Fibroblast of lung (primary cell): ENCODE measurements at regions not wholly inside any gene's neighbourhood (a gene's known extent, or its start where the extent isn't known, plus 50 kb on each side); places are given as distances from the start of the nearest gene placed in this dataset.

Experiments used
- EZH2 ChIP-seq: IDR thresholded peaks from 2 replicates; pipeline ENCODE4 v1.5.1; 2012; ENCODE audit warnings: low read length, control low read depth, mild to moderate bottlenecking; ENCODE audit errors: missing control alignments
- TF ChIP-seq, protein P1 (sequence below), 2 donors: IDR thresholded peaks in 1 of 2; conservative IDR thresholded peaks in 1 of 2; 1 replicate in 1 of 2; 2 replicates in 1 of 2; pipeline ENCODE4 v1.5.1; 2011 to 2012; ENCODE audit warnings: low read length in 2 of 2, control low read depth in 1 of 2, inconsistent platforms in 1 of 2, low read depth in 1 of 2, mild to moderate bottlenecking in 1 of 2

- TF ChIP-seq, protein P1, sequence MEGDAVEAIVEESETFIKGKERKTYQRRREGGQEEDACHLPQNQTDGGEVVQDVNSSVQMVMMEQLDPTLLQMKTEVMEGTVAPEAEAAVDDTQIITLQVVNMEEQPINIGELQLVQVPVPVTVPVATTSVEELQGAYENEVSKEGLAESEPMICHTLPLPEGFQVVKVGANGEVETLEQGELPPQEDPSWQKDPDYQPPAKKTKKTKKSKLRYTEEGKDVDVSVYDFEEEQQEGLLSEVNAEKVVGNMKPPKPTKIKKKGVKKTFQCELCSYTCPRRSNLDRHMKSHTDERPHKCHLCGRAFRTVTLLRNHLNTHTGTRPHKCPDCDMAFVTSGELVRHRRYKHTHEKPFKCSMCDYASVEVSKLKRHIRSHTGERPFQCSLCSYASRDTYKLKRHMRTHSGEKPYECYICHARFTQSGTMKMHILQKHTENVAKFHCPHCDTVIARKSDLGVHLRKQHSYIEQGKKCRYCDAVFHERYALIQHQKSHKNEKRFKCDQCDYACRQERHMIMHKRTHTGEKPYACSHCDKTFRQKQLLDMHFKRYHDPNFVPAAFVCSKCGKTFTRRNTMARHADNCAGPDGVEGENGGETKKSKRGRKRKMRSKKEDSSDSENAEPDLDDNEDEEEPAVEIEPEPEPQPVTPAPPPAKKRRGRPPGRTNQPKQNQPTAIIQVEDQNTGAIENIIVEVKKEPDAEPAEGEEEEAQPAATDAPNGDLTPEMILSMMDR (conservative IDR thresholded peaks at IDR 0.05 in 1 of 2, IDR thresholded peaks at IDR 0.05 in 1 of 2; ENCODE audit: low read depth in 1 of 2, low read length in 2 of 2), result no peak
- TF ChIP-seq EZH2, result no peak
These were observed 157.6 kb downstream of the CAPZA3 start for GRCh38 chr12:18895540-18895939.
